Neural progenitor cell (in vitro differentiated cells): ENCODE measurements at regions not wholly inside any gene's neighbourhood (a gene's known extent, or its start where the extent isn't known, plus 50 kb on each side); places are given as distances from the start of the nearest gene placed in this dataset.

Experiments used
- DNase-seq: peaks from one replicate; pipeline ENCODE4 v3.0.0-alpha.2; 2016; ENCODE audit warnings: low spot score
- H2AFZ ChIP-seq: fragments of 200-600 bp; sonication (generic); replicated peaks from 2 replicates; pipeline ENCODE4 v1.6.1; 2016; ENCODE audit warnings: antibody characterized with exemption
- H3F3A ChIP-seq: fragments of 200-600 bp; sonication (generic); 2 replicates; pipeline ENCODE4 v1.6.1; 2016; ENCODE audit warnings: antibody characterized with exemption, low read depth
- H3K27ac ChIP-seq: fragments of 200-600 bp; sonication (generic); 2 replicates; pipeline ENCODE4 v1.5.1; 2016; ENCODE audit warnings: mild to moderate bottlenecking
- H3K27me3 ChIP-seq: fragments of 200-600 bp; sonication (generic); 2 replicates; pipeline ENCODE4 v1.6.1; 2016; ENCODE audit warnings: mild to moderate bottlenecking, moderate library complexity
- H3K36me3 ChIP-seq: fragments of 200-600 bp; sonication (generic); 2 replicates; pipeline ENCODE4 v1.5.1; 2016
- H3K4me1 ChIP-seq: fragments of 200-600 bp; sonication (generic); 2 replicates; pipeline ENCODE4 v1.6.1; 2016; ENCODE audit warnings: mixed run types
- H3K4me2 ChIP-seq: fragments of 200-600 bp; sonication (generic); 2 replicates; pipeline ENCODE4 v1.6.1; 2016
- H3K4me3 ChIP-seq: fragments of 200-600 bp; sonication (generic); 2 replicates; pipeline ENCODE4 v1.5.1; 2016
- H3K79me2 ChIP-seq: fragments of 200-600 bp; sonication (generic); 2 replicates; pipeline ENCODE4 v1.6.1; 2016; ENCODE audit warnings: low read depth
- H3K9ac ChIP-seq: fragments of 200-600 bp; sonication (generic); 2 replicates; pipeline ENCODE4 v1.6.1; 2016
- H3K9me3 ChIP-seq: fragments of 200-600 bp; sonication (generic); 2 replicates; pipeline ENCODE4 v1.5.1; 2016; ENCODE audit warnings: low read depth
- H4K20me1 ChIP-seq: fragments of 200-600 bp; sonication (generic); 2 replicates; pipeline ENCODE4 v1.6.1; 2016; ENCODE audit warnings: low read depth
- H3K27ac Mint-ChIP-seq: 3 replicates; pipeline ENCODE4 v1.8.0; 2021; ENCODE audit warnings: mixed read lengths
- H3K27me3 Mint-ChIP-seq: 2 replicates; pipeline ENCODE4 v1.8.0; 2022; ENCODE audit warnings: low read depth, mild to moderate bottlenecking, inconsistent platforms, moderate library complexity, mixed read lengths; ENCODE audit not compliant: insufficient read depth
- H3K36me3 Mint-ChIP-seq: 3 replicates; pipeline ENCODE4 v1.8.0; 2021; ENCODE audit warnings: mixed read lengths
- H3K4me1 Mint-ChIP-seq: 3 replicates; pipeline ENCODE4 v1.8.0; 2021; ENCODE audit warnings: mixed read lengths
- H3K4me3 Mint-ChIP-seq: 3 replicates; pipeline ENCODE4 v1.8.0; 2021; ENCODE audit warnings: mild to moderate bottlenecking, moderate library complexity, mixed read lengths
- H3K9me3 Mint-ChIP-seq: 3 replicates; pipeline ENCODE4 v1.8.0; 2020; ENCODE audit warnings: mixed read lengths
- EZH2 ChIP-seq: fragments of 200-600 bp; sonication (generic); IDR thresholded peaks from 2 replicates; pipeline ENCODE4 v1.6.1; 2017; ENCODE audit warnings: antibody characterized with exemption, mild to moderate bottlenecking, moderate library complexity
- EZH2phosphoT487 ChIP-seq: fragments of 200-600 bp; sonication (generic); IDR thresholded peaks from 2 replicates; pipeline ENCODE4 v1.6.1; 2017; ENCODE audit warnings: antibody characterized with exemption
- TF ChIP-seq, protein P1 (sequence below): fragments of 200-600 bp; sonication (generic); IDR thresholded peaks from 2 replicates; pipeline ENCODE4 v1.5.1; 2017; ENCODE audit warnings: antibody characterized with exemption, mild to moderate bottlenecking

DNA sequence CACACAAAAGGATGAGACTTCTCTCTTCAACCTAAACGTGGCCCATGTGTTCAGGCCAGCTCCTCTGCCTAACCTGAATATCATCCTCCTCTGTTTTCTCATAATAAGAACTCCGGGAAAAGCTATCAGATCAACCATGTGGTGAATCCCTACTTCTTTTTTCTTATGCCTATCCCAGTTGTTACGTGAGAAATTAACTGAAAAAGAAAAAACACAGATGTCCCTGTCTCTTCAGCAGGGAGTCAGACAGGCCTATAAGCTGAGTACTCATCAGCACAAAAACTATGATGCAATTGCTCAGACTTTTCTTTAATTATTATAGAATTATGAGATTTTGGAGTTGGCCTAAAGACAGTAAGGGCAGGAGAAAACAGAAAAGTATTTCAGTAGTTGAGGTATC, 613.0 kb upstream of the FSHR start:
- no peak overlapping the region for H2AFZ ChIP-seq
- no peak for TF ChIP-seq EZH2phosphoT487
- TF ChIP-seq, protein P1, sequence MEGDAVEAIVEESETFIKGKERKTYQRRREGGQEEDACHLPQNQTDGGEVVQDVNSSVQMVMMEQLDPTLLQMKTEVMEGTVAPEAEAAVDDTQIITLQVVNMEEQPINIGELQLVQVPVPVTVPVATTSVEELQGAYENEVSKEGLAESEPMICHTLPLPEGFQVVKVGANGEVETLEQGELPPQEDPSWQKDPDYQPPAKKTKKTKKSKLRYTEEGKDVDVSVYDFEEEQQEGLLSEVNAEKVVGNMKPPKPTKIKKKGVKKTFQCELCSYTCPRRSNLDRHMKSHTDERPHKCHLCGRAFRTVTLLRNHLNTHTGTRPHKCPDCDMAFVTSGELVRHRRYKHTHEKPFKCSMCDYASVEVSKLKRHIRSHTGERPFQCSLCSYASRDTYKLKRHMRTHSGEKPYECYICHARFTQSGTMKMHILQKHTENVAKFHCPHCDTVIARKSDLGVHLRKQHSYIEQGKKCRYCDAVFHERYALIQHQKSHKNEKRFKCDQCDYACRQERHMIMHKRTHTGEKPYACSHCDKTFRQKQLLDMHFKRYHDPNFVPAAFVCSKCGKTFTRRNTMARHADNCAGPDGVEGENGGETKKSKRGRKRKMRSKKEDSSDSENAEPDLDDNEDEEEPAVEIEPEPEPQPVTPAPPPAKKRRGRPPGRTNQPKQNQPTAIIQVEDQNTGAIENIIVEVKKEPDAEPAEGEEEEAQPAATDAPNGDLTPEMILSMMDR: no peak
- TF ChIP-seq EZH2: no peak
- no peak overlapping the region for H3K27ac Mint-ChIP-seq

DNA sequence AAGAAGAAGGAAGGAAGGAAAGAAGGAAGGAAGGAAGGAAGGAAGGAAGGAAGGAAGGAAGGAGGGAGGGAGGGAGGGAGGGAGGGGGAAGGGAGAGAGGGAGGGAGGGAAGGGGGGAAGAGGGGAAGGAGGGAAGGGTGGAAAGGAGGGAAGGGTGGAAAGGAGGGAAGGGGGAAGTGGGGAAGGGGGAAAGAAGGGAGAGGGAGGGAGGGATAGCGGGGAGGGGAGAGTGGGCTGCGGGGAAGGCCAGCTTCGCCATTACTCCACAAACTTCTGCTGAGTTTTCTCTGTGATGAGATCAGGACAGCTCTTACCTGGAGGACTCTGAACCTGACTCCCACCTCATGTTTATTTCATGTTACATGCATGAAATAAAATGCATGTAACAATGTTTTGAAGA, 601.5 kb upstream of the FSHR start:
- Histone ChIP-seq H3K27me3 (no peaks in the 10 kb centered on the region), H3K4me2 (no peak overlapping the region), H2AFZ (no peak overlapping the region), H3K27ac (no peak overlapping the region), H3K4me1 (no peaks in the 10 kb centered on the region), H3K79me2 (no peaks in the 10 kb centered on the region), H3K36me3 (no peaks in the 10 kb centered on the region), H4K20me1 (no peaks in the 10 kb centered on the region), H3K4me3 (no peak overlapping the region), H3F3A (no peaks in the 10 kb centered on the region), H3K9ac (no peak overlapping the region), H3K9me3 (no peaks in the 10 kb centered on the region)
- Mint-ChIP-seq H3K4me3 (no peak overlapping the region), H3K27ac (no peak overlapping the region), H3K36me3 (no peaks in the 10 kb centered on the region), H3K27me3 (no peaks in the 10 kb centered on the region), H3K4me1 (no peaks in the 10 kb centered on the region), H3K9me3 (no peaks in the 10 kb centered on the region)
- no peak for TF ChIP-seq EZH2
- TF ChIP-seq, protein P1: no peak
- TF ChIP-seq EZH2phosphoT487: no peak
- DNase-seq: no peak

More for the DNA sequence above, 613.0 kb upstream of the FSHR start:
- Mint-ChIP-seq H3K36me3 (no peaks in the 10 kb centered on the region), H3K4me1 (no peaks in the 10 kb centered on the region), H3K9me3 (no peaks in the 10 kb centered on the region), H3K4me3 (no peak overlapping the region), H3K27me3 (no peaks in the 10 kb centered on the region)
- Histone ChIP-seq H3K4me1 (no peaks in the 10 kb centered on the region), H3K36me3 (no peaks in the 10 kb centered on the region), H3K9me3 (no peaks in the 10 kb centered on the region), H4K20me1 (no peaks in the 10 kb centered on the region), H3K27me3 (no peaks in the 10 kb centered on the region), H3K79me2 (no peaks in the 10 kb centered on the region), H3K27ac (no peak overlapping the region), H3K4me2 (no peak overlapping the region), H3K4me3 (no peak overlapping the region), H3K9ac (no peak overlapping the region), H3F3A (no peaks in the 10 kb centered on the region)
- DNase-seq: no peak

DNA sequence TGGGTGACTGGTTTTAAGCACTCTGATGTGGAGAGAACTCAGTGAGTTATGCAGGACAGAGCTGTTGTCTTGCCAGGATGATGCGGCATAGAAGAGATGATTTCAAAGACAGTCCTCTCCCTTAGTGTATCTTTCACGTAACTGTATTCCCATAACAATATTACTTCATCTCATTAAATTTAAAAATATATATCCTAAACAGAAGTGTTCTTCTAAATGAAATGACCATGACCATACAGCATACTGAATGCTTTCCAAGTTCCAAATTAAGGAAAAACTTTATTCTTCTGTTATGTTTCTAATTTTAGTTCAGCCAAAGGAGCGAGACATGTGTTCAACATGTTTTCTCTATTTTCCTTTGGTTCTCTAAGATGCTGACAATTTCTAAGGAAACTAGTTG, 600.1 kb upstream of the FSHR start:
- no peaks in the 10 kb centered on the region for H3K79me2 ChIP-seq
- no peak overlapping the region for H3K27ac Mint-ChIP-seq
- H3F3A ChIP-seq: no peaks in the 10 kb centered on the region
- H3K9ac ChIP-seq: no peak overlapping the region
- H3K36me3 ChIP-seq: no peaks in the 10 kb centered on the region
- H3K36me3 Mint-ChIP-seq: no peaks in the 10 kb centered on the region
- H3K9me3 ChIP-seq: no peaks in the 10 kb centered on the region
- H2AFZ ChIP-seq: no peak overlapping the region
- TF ChIP-seq, protein P1: no peak
- no peak for TF ChIP-seq EZH2
- TF ChIP-seq EZH2phosphoT487: no peak
- no peaks in the 10 kb centered on the region for H3K4me1 Mint-ChIP-seq
- no peak overlapping the region for H3K4me3 Mint-ChIP-seq
- no peaks in the 10 kb centered on the region for H4K20me1 ChIP-seq
- H3K4me2 ChIP-seq: no peak overlapping the region
- no peak overlapping the region for H3K4me3 ChIP-seq
- no peak overlapping the region for H3K27ac ChIP-seq
- H3K27me3 ChIP-seq: no peaks in the 10 kb centered on the region
- H3K9me3 Mint-ChIP-seq: no peaks in the 10 kb centered on the region
- DNase-seq: no peak
- no peaks in the 10 kb centered on the region for H3K4me1 ChIP-seq
- H3K27me3 Mint-ChIP-seq: no peaks in the 10 kb centered on the region
